Suppressor macrophage treated with lipopolysaccharide for 1 hour (primary cell): ENCODE measurements at regions not wholly inside any gene's neighbourhood (a gene's known extent, or its start where the extent isn't known, plus 50 kb on each side); places are given as distances from the start of the nearest gene placed in this dataset.

ENCODE experiments used
- DNase-seq, 3 donors: peaks; one replicate each; pipeline ENCODE4 v3.0.0-alpha.2; 2020 to 2022

GRCh38 chr13:104198801-104199200 is 1132.6 kb upstream of the SLC10A2 start:
- DNase-seq = no peak

GRCh38 chr13:104196611-104197010 is 1130.4 kb upstream of the SLC10A2 start:
- DNase-seq = no peak

- DNase-seq = no peak
Observed at GRCh38 chr13:104181526-104182231, 1115.5 kb upstream of the SLC10A2 start.

GRCh38 chr13:104170980-104171555 is 1104.9 kb upstream of the SLC10A2 start:
- no peak for DNase-seq

GRCh38 chr13:104163866-104164630 is 1097.8 kb upstream of the SLC10A2 start:
- no peak for DNase-seq

- no peak for DNase-seq
Observed at GRCh38 chr13:104160536-104160935, 1094.3 kb upstream of the SLC10A2 start.

- DNase-seq = no peak
Observed at GRCh38 chr13:104143760-104144416, 1077.7 kb upstream of the SLC10A2 start.

GRCh38 chr13:104140552-104140951 is 1074.3 kb upstream of the SLC10A2 start:
- DNase-seq = no peak

- DNase-seq = no peak
Observed at GRCh38 chr13:104137416-104137815, 1071.2 kb upstream of the SLC10A2 start.

GRCh38 chr13:104132849-104133248 is 1066.6 kb upstream of the SLC10A2 start:
- DNase-seq = no peak

- no peak for DNase-seq
Observed at GRCh38 chr13:104114101-104114500, 1047.9 kb upstream of the SLC10A2 start.

- DNase-seq = no peak
Observed at GRCh38 chr13:104111031-104111430, 1044.8 kb upstream of the SLC10A2 start.

GRCh38 chr13:104106705-104107393 is 1040.6 kb upstream of the SLC10A2 start:
- no peak for DNase-seq

GRCh38 chr13:104105418-104106355 is 1039.5 kb upstream of the SLC10A2 start:
- no peak for DNase-seq

- DNase-seq = no peak
Observed at GRCh38 chr13:104099750-104100149, 1033.5 kb upstream of the SLC10A2 start.

GRCh38 chr13:104098421-104098820 is 1032.2 kb upstream of the SLC10A2 start:
- DNase-seq = no peak

GRCh38 chr13:104086759-104087158 is 1020.5 kb upstream of the SLC10A2 start:
- DNase-seq = no peak

GRCh38 chr13:104086210-104086609 is 1020.0 kb upstream of the SLC10A2 start:
- DNase-seq = no peak

- DNase-seq = no peak
Observed at GRCh38 chr13:104085611-104086010, 1019.4 kb upstream of the SLC10A2 start.

GRCh38 chr13:104074326-104074725 is 1008.1 kb upstream of the SLC10A2 start:
- no peak for DNase-seq

GRCh38 chr13:104071806-104072205 is 1005.6 kb upstream of the SLC10A2 start:
- DNase-seq = no peak

- DNase-seq = no peak
Observed at GRCh38 chr13:104065328-104065727, 999.1 kb upstream of the SLC10A2 start.
